Natural killer cell (primary cell): ENCODE measurements at regions not wholly inside any gene's neighbourhood (a gene's known extent, or its start where the extent isn't known, plus 50 kb on each side); places are given as distances from the start of the nearest gene placed in this dataset.

Experiments used
- ATAC-seq, 3 donors: fragments of 150-1000 bp in 2 of 3; fragments of 200-7000 bp in 1 of 3; cut with Tn5 transposase; 1 replicate in 1 of 3; 2 replicates in 2 of 3; pipeline ENCODE4 v1.10.0; 2021; ENCODE audit warnings: mild to moderate bottlenecking in 2 of 3, moderate library complexity in 2 of 3
- DNase-seq, 2 donors: peaks; one replicate each; pipeline versions ENCODE4 v3.0.0 to v3.0.0-alpha.2; 2013 to 2021; ENCODE audit warnings: mixed read lengths in 1 of 2
- H3K27ac ChIP-seq: one replicate; pipeline ENCODE4 v1.5.1; 2013; ENCODE audit warnings: mild to moderate bottlenecking, low read length
- H3K27me3 ChIP-seq: one replicate; pipeline ENCODE4 v1.6.1; 2013; ENCODE audit warnings: low read length; ENCODE audit not compliant: control insufficient read depth, insufficient read depth
- H3K36me3 ChIP-seq: one replicate; pipeline ENCODE4 v1.6.1; 2013; ENCODE audit warnings: low read length; ENCODE audit not compliant: control insufficient read depth, insufficient read depth
- H3K4me1 ChIP-seq: one replicate; pipeline ENCODE4 v1.6.1; 2013; ENCODE audit warnings: low read length; ENCODE audit not compliant: control insufficient read depth, insufficient read depth
- H3K4me3 ChIP-seq: one replicate; pipeline ENCODE4 v1.5.1; 2013; ENCODE audit warnings: low read length
- H3K9me3 ChIP-seq: one replicate; pipeline ENCODE4 v1.6.1; 2013; ENCODE audit warnings: low read length; ENCODE audit not compliant: control insufficient read depth, insufficient read depth
- H3K27ac Mint-ChIP-seq, 2 donors: one replicate each; pipeline ENCODE4 v1.8.0; 2022; ENCODE audit warnings: mild to moderate bottlenecking in 2 of 2, mixed read lengths in 2 of 2, moderate library complexity in 1 of 2
- H3K27me3 Mint-ChIP-seq, 2 donors: one replicate each; pipeline ENCODE4 v1.8.0; 2022; ENCODE audit warnings: low read depth in 2 of 2, mixed read lengths in 2 of 2
- H3K36me3 Mint-ChIP-seq: one replicate; pipeline ENCODE4 v1.8.0; 2022; ENCODE audit warnings: mixed read lengths
- H3K4me1 Mint-ChIP-seq, 2 donors: one replicate each; pipeline ENCODE4 v1.8.0; 2022; ENCODE audit warnings: mixed read lengths in 2 of 2
- H3K4me3 Mint-ChIP-seq: one replicate; pipeline ENCODE4 v1.8.0; 2022; ENCODE audit warnings: mild to moderate bottlenecking, moderate library complexity, mixed read lengths
- H3K9me3 Mint-ChIP-seq, 2 donors: one replicate each; pipeline ENCODE4 v1.8.0; 2022; ENCODE audit warnings: mixed read lengths in 2 of 2
- WGBS: methylation state at CpG from one replicate; pipeline ENCODE4 v1.1.7; 2013; ENCODE audit warnings: missing lambda C conversion rate; ENCODE audit not compliant: insufficient coverage; 5-methylcytosine and 5-hydroxymethylcytosine counted together
- intact Hi-C: fragments of 100-400 bp; cut with micrococcal nuclease; formaldehyde crosslinking; loops from one replicate; pipeline ENCODE4 v1.14.2; 2022
- TF ChIP-seq, protein P1 (sequence below): fragments of 200-600 bp; IDR thresholded peaks from one replicate; pipeline ENCODE4 v1.8.0; 2022; ENCODE audit warnings: antibody characterized with exemption

DNA sequence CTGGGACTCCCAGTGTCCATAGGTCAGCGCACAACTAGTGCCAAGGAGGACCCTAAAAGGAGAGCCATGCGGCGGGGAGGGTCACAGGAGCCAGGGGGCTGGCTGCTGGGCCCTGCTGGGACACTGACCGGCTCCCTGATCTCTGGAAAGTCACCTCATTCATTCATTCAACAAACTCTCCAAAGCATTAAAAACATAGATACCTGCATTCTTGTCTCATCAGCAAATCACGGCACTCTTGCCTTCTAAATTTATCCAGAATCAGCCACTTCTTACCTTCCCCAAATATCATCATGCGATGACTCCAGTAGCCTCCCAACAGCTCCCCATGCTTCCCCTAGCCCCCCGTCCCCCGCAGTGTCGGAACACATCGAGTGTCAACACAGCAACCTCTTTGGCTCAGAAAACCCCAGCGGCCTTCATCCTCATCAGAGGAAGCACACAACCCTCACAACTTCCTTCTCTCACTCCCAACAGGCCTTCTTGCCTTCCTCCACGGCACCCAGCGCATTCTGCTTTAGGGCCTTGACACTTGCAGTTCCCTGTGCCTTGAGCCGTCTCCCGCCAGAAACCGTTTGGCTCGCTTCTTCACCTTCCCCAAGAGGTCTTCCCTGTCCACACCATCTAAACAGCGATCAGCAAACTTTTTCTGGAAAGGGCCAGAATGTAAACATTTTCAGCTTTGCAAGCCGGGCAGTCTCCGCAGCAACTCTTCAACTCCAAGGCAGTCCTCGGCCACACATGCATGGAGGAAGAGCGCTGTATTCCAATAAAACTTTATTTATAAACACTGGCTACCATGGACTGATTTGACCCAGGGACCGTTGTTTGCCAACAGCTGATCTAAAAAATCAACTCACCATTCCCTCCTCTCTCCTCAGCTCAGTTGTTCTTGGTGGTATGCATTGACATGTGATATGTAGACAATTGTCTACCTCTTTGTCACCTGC is 119.5 kb upstream of the TNRC6C start:
- no peak for ATAC-seq
- TF ChIP-seq, protein P1, sequence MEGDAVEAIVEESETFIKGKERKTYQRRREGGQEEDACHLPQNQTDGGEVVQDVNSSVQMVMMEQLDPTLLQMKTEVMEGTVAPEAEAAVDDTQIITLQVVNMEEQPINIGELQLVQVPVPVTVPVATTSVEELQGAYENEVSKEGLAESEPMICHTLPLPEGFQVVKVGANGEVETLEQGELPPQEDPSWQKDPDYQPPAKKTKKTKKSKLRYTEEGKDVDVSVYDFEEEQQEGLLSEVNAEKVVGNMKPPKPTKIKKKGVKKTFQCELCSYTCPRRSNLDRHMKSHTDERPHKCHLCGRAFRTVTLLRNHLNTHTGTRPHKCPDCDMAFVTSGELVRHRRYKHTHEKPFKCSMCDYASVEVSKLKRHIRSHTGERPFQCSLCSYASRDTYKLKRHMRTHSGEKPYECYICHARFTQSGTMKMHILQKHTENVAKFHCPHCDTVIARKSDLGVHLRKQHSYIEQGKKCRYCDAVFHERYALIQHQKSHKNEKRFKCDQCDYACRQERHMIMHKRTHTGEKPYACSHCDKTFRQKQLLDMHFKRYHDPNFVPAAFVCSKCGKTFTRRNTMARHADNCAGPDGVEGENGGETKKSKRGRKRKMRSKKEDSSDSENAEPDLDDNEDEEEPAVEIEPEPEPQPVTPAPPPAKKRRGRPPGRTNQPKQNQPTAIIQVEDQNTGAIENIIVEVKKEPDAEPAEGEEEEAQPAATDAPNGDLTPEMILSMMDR = no peak
- WGBS = 75% methylated on average over 23 of the region's 23 CpGs
- Histone ChIP-seq H3K27ac (no peak overlapping the region), H3K4me1 (peaks cover 68% of the 10 kb centered on the region), H3K9me3 (peaks cover 11% of the 10 kb centered on the region), H3K27me3 (no peaks in the 10 kb centered on the region), H3K36me3 (no peaks in the 10 kb centered on the region), H3K4me3 (no peak overlapping the region)
- H3K36me3 Mint-ChIP-seq = no peaks in the 10 kb centered on the region
- intact Hi-C loops = no loop called here
- H3K4me3 Mint-ChIP-seq = peak overlapping the region; percentile 45
- H3K9me3 Mint-ChIP-seq = no peaks in the 10 kb centered on the region
- H3K4me1 Mint-ChIP-seq = peaks cover 68 to 81% of the 10 kb centered on the region in 2 donors
- H3K27ac Mint-ChIP-seq = peak overlapping the region; percentile 8 to 65
- H3K27me3 Mint-ChIP-seq = peaks cover 0 to 11% of the 10 kb centered on the region in 2 donors
- DNase-seq = no peak

DNA sequence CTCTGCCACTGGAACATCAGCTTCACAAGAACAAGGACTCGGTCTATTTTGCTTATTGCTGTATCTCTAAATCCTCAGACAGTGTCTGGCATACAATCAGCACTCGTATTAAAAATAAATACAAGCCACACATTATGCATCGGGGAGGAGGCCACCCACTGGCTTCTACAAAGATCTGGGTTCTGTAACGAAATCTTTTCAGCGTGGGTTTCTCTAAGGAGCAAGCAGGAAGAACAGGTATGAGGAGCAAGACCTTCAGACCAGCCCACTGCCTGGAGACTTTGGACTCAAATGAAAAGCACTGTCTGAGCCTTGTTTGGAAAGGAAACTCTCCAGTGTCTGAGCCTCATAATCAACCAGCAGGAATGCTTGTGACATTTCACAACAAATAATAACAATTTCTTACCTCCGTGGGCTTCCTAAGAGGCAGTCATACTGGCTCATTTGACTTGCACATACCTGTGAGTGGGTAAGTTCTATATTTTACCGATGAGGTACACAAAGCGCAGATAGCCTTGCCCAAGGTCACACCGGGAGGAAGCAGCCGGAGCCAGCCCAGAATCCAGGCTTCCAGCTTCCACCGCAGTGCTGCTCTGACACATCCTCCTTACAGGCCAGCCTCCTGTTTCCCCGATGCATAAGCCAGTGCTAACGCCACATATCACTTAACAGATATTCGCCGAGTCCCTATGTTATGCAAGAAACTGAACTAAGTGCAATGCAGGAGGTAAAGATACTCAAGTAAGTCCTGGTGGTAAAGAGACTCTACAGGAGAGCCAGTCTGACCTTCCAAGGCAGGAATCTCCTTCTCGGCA is 118.6 kb upstream of the TNRC6C start:
- Mint-ChIP-seq H3K9me3 (no peaks in the 10 kb centered on the region), H3K4me3 (no peak overlapping the region), H3K27ac (peak overlapping the region; percentile 8 to 65), H3K4me1 (peaks cover 68 to 81% of the 10 kb centered on the region in 2 donors), H3K27me3 (peaks cover 0 to 8% of the 10 kb centered on the region in 2 donors), H3K36me3 (no peaks in the 10 kb centered on the region)
- TF ChIP-seq, protein P1 = no peak
- DNase-seq = no peak
- 90% methylated on average over 15 of the region's 16 CpGs for WGBS
- Histone ChIP-seq H3K9me3 (peaks cover 11% of the 10 kb centered on the region), H3K4me3 (no peak overlapping the region), H3K36me3 (no peaks in the 10 kb centered on the region), H3K27ac (no peak overlapping the region), H3K27me3 (no peaks in the 10 kb centered on the region), H3K4me1 (peaks cover 68% of the 10 kb centered on the region)
- intact Hi-C loops = no loop called here
- ATAC-seq = no peak

- no peak overlapping the region for H3K27ac ChIP-seq
- ATAC-seq (no peak), DNase-seq (no peak)
- TF ChIP-seq, protein P1 = no peak
- no peaks in the 10 kb centered on the region for H3K36me3 Mint-ChIP-seq
- 86% methylated on average over 10 of the region's 10 CpGs for WGBS
- H3K4me3 Mint-ChIP-seq = no peak overlapping the region
- intact Hi-C loops = no loop called here
- no peak overlapping the region for H3K4me3 ChIP-seq
- no peaks in the 10 kb centered on the region for H3K36me3 ChIP-seq
- peaks cover 67 to 77% of the 10 kb centered on the region in 2 donors for H3K4me1 Mint-ChIP-seq
- H3K9me3 Mint-ChIP-seq = no peaks in the 10 kb centered on the region
- no peaks in the 10 kb centered on the region for H3K27me3 ChIP-seq
- H3K9me3 ChIP-seq = peaks cover 11% of the 10 kb centered on the region
- peaks cover 70% of the 10 kb centered on the region for H3K4me1 ChIP-seq
- peaks cover 0 to 8% of the 10 kb centered on the region in 2 donors for H3K27me3 Mint-ChIP-seq
- H3K27ac Mint-ChIP-seq = no peak overlapping the region
Measured at GRCh38 chr17:77840513-77841165, 117.9 kb upstream of the TNRC6C start.
